ENCODE measurements at regions not wholly inside any gene's neighbourhood (a gene's known extent, or its start where the extent isn't known, plus 50 kb on each side); places are given as distances from the start of the nearest gene placed in this dataset.

- TF ChIP-seq ZNF658 (tag by site-specific recombination; IDR thresholded peaks at IDR 0.05) = no peak
- no peak for TF ChIP-seq ZNF571 (tag by site-specific recombination; IDR thresholded peaks at IDR 0.05)
- TF ChIP-seq MYNN (tag by site-specific recombination; IDR thresholded peaks at IDR 0.05; ENCODE audit: borderline replicate concordance) = no peak
- no peak for TF ChIP-seq PRDM6 (tag by site-specific recombination; IDR thresholded peaks at IDR 0.05)
- no peak for TF ChIP-seq ZNF324 (tag by site-specific recombination; IDR thresholded peaks at IDR 0.05)
- TF ChIP-seq ZBTB17 (tag by site-specific recombination; IDR thresholded peaks at IDR 0.05) = no peak
- TF ChIP-seq ZNF423 (tag by site-specific recombination; IDR thresholded peaks at IDR 0.05) = no peak
- TF ChIP-seq ZNF2 (tag by site-specific recombination; IDR thresholded peaks at IDR 0.05) = no peak
- no peak for TF ChIP-seq ZNF585B (tag by site-specific recombination; IDR thresholded peaks at IDR 0.05)
- TF ChIP-seq PRDM1 (tag by site-specific recombination; IDR thresholded peaks at IDR 0.05) = no peak
- TF ChIP-seq OSR2 (tag by site-specific recombination; IDR thresholded peaks at IDR 0.05) = 0 out of 2 replicates have a peak, but pooled peaks have one; percentile 28
- no peak for TF ChIP-seq ZNF146 (tag by site-specific recombination; IDR thresholded peaks at IDR 0.05)
- no peak for TF ChIP-seq TCF7L2 (IDR thresholded peaks at IDR 0.05; ENCODE audit: borderline replicate concordance, low read depth, low read length)
- no peak for TF ChIP-seq ZNF521 (tag by site-specific recombination; IDR thresholded peaks at IDR 0.05)
- TF ChIP-seq ZBTB21 (tag by site-specific recombination; IDR thresholded peaks at IDR 0.05) = no peak
- TF ChIP-seq PRDM4 (tag by site-specific recombination; IDR thresholded peaks at IDR 0.05) = no peak
- TF ChIP-seq ZBTB26 (tag by site-specific recombination; optimal IDR thresholded peaks at IDR 0.05) = no peak
- no peak for TF ChIP-seq ZNF837 (tag by site-specific recombination; IDR thresholded peaks at IDR 0.05)
- 0 out of 2 replicates have a peak, but pooled peaks have one; percentile 20 for TF ChIP-seq GLIS2 (tag by site-specific recombination; IDR thresholded peaks at IDR 0.05)
- no peak for TF ChIP-seq YY2 (tag by site-specific recombination; IDR thresholded peaks at IDR 0.05)
- TF ChIP-seq ZNF404 (tag by site-specific recombination; IDR thresholded peaks at IDR 0.05) = no peak
- no peak for TF ChIP-seq INSM2 (tag by site-specific recombination; IDR thresholded peaks at IDR 0.05)
- TF ChIP-seq ZNF266 (tag by site-specific recombination; IDR thresholded peaks at IDR 0.05; ENCODE audit: low read depth) = no peak
- TF ChIP-seq ZNF626 (tag by site-specific recombination; IDR thresholded peaks at IDR 0.05) = no peak
- no peak for TF ChIP-seq SETDB1 (IDR thresholded peaks at IDR 0.05; ENCODE audit: insufficient read length, low read length)
- no peak for TF ChIP-seq ZNF398 (tag by site-specific recombination; IDR thresholded peaks at IDR 0.05)
- TF ChIP-seq ZNF747 (tag by site-specific recombination; IDR thresholded peaks at IDR 0.05) = no peak
- TF ChIP-seq ZNF354C (tag by site-specific recombination; IDR thresholded peaks at IDR 0.05; ENCODE audit: borderline replicate concordance, low read depth) = no peak
- no peak for TF ChIP-seq ZNF175 (tag by site-specific recombination; IDR thresholded peaks at IDR 0.05)
- no peak for TF ChIP-seq AEBP2 (tag by site-specific recombination; IDR thresholded peaks at IDR 0.05; ENCODE audit: borderline replicate concordance)
Observed at GRCh38 chr12:116426391-116427136, 132.6 kb upstream of the MAP1LC3B2 start (continued).
